ENCODE measurements at regions not wholly inside any gene's neighbourhood (a gene's known extent, or its start where the extent isn't known, plus 50 kb on each side); places are given as distances from the start of the nearest gene placed in this dataset.

DNA sequence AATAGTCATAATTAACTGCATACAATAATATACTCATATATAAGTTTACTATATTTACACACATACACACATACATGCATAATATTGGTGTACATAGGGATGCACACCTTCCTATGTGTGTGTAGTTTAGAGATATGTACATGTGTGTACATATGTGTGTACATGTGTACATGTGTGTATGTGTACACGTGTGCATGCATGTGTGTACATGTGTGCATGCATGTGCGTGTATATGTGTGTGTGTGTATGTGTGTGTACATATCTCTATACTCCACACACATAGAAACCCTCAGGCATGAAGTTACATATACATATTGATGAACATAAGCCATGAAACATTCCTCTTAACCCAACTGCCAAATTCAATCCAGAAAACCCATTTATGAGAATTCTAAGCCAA, 547.8 kb downstream of the TLR4 start (continued):
- TF ChIP-seq, protein P1, sequence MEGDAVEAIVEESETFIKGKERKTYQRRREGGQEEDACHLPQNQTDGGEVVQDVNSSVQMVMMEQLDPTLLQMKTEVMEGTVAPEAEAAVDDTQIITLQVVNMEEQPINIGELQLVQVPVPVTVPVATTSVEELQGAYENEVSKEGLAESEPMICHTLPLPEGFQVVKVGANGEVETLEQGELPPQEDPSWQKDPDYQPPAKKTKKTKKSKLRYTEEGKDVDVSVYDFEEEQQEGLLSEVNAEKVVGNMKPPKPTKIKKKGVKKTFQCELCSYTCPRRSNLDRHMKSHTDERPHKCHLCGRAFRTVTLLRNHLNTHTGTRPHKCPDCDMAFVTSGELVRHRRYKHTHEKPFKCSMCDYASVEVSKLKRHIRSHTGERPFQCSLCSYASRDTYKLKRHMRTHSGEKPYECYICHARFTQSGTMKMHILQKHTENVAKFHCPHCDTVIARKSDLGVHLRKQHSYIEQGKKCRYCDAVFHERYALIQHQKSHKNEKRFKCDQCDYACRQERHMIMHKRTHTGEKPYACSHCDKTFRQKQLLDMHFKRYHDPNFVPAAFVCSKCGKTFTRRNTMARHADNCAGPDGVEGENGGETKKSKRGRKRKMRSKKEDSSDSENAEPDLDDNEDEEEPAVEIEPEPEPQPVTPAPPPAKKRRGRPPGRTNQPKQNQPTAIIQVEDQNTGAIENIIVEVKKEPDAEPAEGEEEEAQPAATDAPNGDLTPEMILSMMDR (conservative IDR thresholded peaks at IDR 0.05; ENCODE audit: low read depth in 2 of 2): no peak
- TF ChIP-seq ZNF114 (CRISPR knock-in tag; IDR thresholded peaks at IDR 0.05) (no peak), NANOG (IDR thresholded peaks at IDR 0.05; ENCODE audit: borderline replicate concordance) (no peak), CREB1 (CRISPR knock-in tag; IDR thresholded peaks at IDR 0.05; ENCODE audit: low read depth) (no peak)
- TF ChIP-seq, protein P2, sequence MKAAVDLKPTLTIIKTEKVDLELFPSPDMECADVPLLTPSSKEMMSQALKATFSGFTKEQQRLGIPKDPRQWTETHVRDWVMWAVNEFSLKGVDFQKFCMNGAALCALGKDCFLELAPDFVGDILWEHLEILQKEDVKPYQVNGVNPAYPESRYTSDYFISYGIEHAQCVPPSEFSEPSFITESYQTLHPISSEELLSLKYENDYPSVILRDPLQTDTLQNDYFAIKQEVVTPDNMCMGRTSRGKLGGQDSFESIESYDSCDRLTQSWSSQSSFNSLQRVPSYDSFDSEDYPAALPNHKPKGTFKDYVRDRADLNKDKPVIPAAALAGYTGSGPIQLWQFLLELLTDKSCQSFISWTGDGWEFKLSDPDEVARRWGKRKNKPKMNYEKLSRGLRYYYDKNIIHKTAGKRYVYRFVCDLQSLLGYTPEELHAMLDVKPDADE (IDR thresholded peaks at IDR 0.05): no peak

DNA sequence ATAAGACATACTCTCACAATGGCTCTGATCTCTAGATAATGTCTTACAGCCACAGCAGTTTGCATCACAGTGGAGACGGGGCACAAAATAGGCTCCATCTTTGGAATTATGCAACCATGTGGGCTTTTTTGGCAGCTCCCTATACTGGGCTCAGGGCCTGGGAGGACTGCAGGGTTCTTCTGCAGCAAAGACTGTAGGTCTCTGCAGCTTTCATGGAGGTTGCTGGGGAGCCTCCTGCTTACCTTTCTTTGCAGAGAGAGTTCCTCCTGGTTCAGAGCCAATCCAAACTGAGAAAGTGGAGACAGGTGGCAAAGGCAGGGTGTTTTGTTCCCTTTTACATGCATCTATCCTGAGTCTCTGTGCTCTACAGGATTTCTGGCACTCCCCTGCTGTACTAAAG, 558.0 kb downstream of the TLR4 start:
- H3K9me3 Mint-ChIP-seq: peaks cover 71% of the 10 kb centered on the region
- no peaks in the 10 kb centered on the region for H3K4me1 Mint-ChIP-seq
- Histone ChIP-seq H3K79me2 (replicated peaks; ENCODE audit: insufficient read depth) (no peaks in the 10 kb centered on the region), H3K27me3 (ENCODE audit: insufficient read depth) (no peaks in the 10 kb centered on the region), H3K4me2 (no peak overlapping the region), H3F3A (replicated peaks; ENCODE audit: low read depth) (no peaks in the 10 kb centered on the region), H3K36me3 (ENCODE audit: insufficient read depth) (no peaks in the 10 kb centered on the region), H3K4me3 (no peak overlapping the region), H3K27ac (ENCODE audit: low read depth) (no peak overlapping the region), H3K4me1 (ENCODE audit: insufficient read depth) (no peaks in the 10 kb centered on the region), H3K9me2 (ENCODE audit: insufficient read depth) (no peaks in the 10 kb centered on the region; the same call in 1 of the 2 replicates), H2AFZ (no peak overlapping the region), H4K20me1 (replicated peaks; ENCODE audit: insufficient read depth) (no peaks in the 10 kb centered on the region)
- ATAC-seq: no peak
- no peak overlapping the region for H3K27ac Mint-ChIP-seq
- DNase-seq (ENCODE audit: low spot score): no peak
- no peak overlapping the region for H3K4me3 Mint-ChIP-seq
- no peaks in the 10 kb centered on the region; the same call in 2 of the 3 replicates for H3K36me3 Mint-ChIP-seq (ENCODE audit: low read depth)
- no peaks in the 10 kb centered on the region for H3K27me3 Mint-ChIP-seq (ENCODE audit: insufficient read depth, low read depth, poor library complexity)
- TF ChIP-seq NANOG (IDR thresholded peaks at IDR 0.05; ENCODE audit: borderline replicate concordance) (no peak), STAT1 (IDR thresholded peaks at IDR 0.05; ENCODE audit: unreplicated experiment) (no peak), ZNF331 (CRISPR knock-in tag; IDR thresholded peaks at IDR 0.05; ENCODE audit: low read depth) (no peak), EZH2phosphoT487 (IDR thresholded peaks at IDR 0.05; ENCODE audit: unreplicated experiment) (no peak), JUNB (IDR thresholded peaks at IDR 0.05; ENCODE audit: unreplicated experiment) (no peak), EZH2 (IDR thresholded peaks at IDR 0.05; ENCODE audit: low read depth, unreplicated experiment) (no peak)
- TF ChIP-seq, protein P3, sequence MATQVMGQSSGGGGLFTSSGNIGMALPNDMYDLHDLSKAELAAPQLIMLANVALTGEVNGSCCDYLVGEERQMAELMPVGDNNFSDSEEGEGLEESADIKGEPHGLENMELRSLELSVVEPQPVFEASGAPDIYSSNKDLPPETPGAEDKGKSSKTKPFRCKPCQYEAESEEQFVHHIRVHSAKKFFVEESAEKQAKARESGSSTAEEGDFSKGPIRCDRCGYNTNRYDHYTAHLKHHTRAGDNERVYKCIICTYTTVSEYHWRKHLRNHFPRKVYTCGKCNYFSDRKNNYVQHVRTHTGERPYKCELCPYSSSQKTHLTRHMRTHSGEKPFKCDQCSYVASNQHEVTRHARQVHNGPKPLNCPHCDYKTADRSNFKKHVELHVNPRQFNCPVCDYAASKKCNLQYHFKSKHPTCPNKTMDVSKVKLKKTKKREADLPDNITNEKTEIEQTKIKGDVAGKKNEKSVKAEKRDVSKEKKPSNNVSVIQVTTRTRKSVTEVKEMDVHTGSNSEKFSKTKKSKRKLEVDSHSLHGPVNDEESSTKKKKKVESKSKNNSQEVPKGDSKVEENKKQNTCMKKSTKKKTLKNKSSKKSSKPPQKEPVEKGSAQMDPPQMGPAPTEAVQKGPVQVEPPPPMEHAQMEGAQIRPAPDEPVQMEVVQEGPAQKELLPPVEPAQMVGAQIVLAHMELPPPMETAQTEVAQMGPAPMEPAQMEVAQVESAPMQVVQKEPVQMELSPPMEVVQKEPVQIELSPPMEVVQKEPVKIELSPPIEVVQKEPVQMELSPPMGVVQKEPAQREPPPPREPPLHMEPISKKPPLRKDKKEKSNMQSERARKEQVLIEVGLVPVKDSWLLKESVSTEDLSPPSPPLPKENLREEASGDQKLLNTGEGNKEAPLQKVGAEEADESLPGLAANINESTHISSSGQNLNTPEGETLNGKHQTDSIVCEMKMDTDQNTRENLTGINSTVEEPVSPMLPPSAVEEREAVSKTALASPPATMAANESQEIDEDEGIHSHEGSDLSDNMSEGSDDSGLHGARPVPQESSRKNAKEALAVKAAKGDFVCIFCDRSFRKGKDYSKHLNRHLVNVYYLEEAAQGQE (IDR thresholded peaks at IDR 0.05; ENCODE audit: unreplicated experiment): no peak
- TF ChIP-seq, protein P2 (IDR thresholded peaks at IDR 0.05): no peak
- TF ChIP-seq, protein P4, sequence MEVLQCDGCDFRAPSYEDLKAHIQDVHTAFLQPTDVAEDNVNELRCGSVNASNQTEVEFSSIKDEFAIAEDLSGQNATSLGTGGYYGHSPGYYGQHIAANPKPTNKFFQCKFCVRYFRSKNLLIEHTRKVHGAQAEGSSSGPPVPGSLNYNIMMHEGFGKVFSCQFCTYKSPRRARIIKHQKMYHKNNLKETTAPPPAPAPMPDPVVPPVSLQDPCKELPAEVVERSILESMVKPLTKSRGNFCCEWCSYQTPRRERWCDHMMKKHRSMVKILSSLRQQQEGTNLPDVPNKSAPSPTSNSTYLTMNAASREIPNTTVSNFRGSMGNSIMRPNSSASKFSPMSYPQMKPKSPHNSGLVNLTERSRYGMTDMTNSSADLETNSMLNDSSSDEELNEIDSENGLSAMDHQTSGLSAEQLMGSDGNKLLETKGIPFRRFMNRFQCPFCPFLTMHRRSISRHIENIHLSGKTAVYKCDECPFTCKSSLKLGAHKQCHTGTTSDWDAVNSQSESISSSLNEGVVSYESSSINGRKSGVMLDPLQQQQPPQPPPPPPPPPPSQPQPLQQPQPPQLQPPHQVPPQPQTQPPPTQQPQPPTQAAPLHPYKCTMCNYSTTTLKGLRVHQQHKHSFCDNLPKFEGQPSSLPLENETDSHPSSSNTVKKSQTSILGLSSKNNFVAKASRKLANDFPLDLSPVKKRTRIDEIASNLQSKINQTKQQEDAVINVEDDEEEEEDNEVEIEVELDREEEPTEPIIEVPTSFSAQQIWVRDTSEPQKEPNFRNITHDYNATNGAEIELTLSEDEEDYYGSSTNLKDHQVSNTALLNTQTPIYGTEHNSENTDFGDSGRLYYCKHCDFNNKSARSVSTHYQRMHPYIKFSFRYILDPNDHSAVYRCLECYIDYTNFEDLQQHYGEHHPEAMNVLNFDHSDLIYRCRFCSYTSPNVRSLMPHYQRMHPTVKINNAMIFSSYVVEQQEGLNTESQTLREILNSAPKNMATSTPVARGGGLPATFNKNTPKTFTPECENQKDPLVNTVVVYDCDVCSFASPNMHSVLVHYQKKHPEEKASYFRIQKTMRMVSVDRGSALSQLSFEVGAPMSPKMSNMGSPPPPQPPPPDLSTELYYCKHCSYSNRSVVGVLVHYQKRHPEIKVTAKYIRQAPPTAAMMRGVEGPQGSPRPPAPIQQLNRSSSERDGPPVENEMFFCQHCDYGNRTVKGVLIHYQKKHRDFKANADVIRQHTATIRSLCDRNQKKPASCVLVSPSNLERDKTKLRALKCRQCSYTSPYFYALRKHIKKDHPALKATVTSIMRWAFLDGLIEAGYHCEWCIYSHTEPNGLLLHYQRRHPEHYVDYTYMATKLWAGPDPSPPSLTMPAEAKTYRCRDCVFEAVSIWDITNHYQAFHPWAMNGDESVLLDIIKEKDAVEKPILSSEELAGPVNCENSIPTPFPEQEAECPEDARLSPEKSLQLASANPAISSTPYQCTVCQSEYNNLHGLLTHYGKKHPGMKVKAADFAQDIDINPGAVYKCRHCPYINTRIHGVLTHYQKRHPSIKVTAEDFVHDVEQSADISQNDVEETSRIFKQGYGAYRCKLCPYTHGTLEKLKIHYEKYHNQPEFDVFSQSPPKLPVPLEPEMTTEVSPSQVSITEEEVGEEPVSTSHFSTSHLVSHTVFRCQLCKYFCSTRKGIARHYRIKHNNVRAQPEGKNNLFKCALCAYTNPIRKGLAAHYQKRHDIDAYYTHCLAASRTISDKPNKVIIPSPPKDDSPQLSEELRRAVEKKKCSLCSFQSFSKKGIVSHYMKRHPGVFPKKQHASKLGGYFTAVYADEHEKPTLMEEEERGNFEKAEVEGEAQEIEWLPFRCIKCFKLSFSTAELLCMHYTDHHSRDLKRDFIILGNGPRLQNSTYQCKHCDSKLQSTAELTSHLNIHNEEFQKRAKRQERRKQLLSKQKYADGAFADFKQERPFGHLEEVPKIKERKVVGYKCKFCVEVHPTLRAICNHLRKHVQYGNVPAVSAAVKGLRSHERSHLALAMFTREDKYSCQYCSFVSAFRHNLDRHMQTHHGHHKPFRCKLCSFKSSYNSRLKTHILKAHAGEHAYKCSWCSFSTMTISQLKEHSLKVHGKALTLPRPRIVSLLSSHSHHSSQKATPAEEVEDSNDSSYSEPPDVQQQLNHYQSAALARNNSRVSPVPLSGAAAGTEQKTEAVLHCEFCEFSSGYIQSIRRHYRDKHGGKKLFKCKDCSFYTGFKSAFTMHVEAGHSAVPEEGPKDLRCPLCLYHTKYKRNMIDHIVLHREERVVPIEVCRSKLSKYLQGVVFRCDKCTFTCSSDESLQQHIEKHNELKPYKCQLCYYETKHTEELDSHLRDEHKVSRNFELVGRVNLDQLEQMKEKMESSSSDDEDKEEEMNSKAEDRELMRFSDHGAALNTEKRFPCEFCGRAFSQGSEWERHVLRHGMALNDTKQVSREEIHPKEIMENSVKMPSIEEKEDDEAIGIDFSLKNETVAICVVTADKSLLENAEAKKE (CRISPR knock-in tag; IDR thresholded peaks at IDR 0.05): no peak

All from GM23338 (cell line).